GM21447 (cell line): ENCODE measurements at regions not wholly inside any gene's neighbourhood (a gene's known extent, or its start where the extent isn't known, plus 50 kb on each side); places are given as distances from the start of the nearest gene placed in this dataset.
"Not testable (repeated sequence)": the region's sequence is repeated elsewhere in the genome, so short reads cannot be mapped to it uniquely, and the experiment has no call there.

Source experiments
- ATAC-seq: cut with Tn5 transposase; IDR thresholded peaks from one replicate; pipeline ENCODE4 v1.9.1; 2021; ENCODE audit not compliant: unreplicated experiment

- no peak for ATAC-seq
These were observed 748.3 kb downstream of the MAT2B start for GRCh38 chr5:164253764-164254163.

- ATAC-seq: no peak
These were observed 750.3 kb downstream of the MAT2B start for GRCh38 chr5:164255598-164256213.

- no peak for ATAC-seq
These were observed 750.9 kb downstream of the MAT2B start for GRCh38 chr5:164256351-164256750.

DNA sequence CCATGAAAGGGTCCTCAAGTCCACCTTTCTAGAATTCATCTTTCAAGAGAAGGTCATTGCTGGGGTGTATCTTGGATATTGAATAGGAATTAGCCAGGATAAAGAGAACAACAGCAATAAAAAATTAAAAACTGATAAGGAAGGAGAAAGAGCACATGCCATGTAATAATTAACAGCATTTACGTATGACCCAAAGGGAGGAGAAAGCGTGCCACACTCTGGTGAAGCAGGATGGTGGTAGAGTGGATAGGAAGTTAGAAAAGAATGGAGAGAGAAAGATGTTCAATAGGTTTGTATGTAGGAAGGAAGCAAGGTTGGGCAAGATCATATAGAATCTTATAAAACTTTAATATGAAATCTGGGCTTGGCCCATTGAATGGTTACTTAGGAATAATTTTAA, 751.5 kb downstream of the MAT2B start:
- no peak for ATAC-seq

GRCh38 chr5:164265566-164265965, 760.1 kb downstream of the MAT2B start:
- no peak for ATAC-seq

DNA sequence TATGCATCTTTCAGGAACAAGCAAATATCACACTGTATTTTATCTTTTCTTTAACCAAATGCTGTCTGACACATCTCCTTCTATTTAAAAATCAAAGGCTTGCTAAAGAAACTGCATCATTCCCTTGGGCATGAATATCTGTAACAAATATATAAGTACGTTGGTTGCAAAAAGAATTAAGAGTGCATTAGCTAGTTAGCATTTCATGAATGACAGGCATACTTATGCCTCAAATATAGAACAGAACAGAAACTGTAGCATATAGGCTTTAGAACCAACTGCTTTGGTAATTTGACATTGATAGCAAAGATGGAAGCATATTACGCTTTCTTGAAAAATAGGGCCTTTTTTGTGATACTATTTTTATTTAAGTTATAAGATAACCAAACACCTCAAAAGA, 761.2 kb downstream of the MAT2B start:
- ATAC-seq: no peak

DNA sequence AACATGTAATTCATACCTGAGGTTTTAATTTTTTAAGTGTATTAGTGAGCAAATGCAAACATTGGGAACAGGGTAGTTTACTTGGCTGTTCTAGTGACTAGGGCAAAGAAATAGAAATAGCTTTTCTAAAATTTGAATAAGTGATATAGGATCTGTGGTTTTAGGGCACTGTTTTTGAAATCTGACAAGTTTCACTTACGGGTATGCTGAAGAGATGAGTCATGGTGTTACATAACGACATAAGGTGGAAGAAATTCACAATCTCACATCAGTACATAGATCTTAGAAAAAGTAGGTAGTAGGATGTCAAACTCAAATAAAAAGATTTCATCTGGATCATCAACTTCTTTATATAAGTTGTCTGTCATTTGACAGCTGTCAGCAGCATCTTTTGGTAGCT, 772.3 kb downstream of the MAT2B start:
- ATAC-seq: peak; percentile 66

DNA sequence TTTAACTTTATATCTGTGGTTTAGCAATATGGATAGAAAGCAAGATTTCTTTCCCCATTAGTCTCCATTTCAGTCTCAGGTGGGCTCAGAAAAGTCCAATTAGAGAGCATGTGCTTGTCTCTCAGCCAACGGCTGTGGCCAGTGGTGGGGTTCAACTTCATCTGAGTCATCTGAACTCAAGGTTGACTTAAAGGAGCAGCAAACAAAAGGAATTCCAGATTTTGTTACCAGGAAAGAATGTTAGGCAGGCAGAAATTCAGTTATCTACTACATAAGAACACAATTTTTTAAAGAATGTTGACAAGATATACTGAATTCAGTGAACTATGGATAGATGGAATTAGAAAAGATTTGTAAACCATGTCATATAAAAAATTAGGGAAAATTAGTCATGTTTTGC, 784.1 kb downstream of the MAT2B start:
- ATAC-seq: no peak

GRCh38 chr5:164296603-164297080, 791.2 kb downstream of the MAT2B start:
- ATAC-seq: no peak

DNA sequence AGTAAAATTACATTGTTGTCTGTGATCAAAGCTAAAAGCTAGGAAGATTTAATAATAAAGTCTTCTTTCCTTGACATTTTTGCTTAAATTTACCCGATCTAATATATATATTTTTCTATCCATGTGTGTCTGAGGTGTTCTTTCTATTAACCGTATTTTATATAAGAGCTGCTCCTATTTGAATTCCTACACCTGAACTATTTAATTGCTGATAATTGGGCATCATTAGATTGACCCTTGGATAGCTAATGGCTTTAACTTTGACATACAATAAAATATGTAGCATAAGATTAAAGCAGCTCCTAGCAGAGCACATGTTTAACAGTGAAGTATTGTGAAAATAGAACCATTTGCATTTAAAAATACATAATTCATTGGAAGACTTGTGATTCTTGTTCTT, 792.7 kb downstream of the MAT2B start:
- ATAC-seq: no peak

GRCh38 chr5:164300295-164300694, 794.9 kb downstream of the MAT2B start:
- ATAC-seq: no peak

DNA sequence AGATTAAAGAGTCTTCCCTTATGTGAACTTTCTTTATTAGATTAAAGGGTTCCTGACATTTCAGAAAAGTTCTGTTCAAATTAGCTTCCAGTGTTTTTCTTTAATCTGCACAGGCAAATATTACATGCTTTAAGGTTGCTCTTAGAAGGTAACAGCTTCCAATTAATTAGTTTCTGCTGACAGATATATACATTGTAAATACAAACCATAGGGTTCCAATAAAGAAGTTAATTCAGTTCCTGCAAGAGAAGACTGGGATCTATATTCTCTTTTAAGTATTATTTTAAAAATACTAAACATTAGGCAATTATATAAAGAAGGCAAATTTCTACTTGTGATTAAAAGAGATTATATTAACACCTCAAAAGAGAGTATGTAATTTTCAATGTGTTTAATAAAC, 795.7 kb downstream of the MAT2B start:
- ATAC-seq: no peak

- no peak for ATAC-seq
These were observed 796.3 kb downstream of the MAT2B start for GRCh38 chr5:164301708-164302107.

GRCh38 chr5:164302533-164303235, 797.3 kb downstream of the MAT2B start:
- ATAC-seq: no peak

DNA sequence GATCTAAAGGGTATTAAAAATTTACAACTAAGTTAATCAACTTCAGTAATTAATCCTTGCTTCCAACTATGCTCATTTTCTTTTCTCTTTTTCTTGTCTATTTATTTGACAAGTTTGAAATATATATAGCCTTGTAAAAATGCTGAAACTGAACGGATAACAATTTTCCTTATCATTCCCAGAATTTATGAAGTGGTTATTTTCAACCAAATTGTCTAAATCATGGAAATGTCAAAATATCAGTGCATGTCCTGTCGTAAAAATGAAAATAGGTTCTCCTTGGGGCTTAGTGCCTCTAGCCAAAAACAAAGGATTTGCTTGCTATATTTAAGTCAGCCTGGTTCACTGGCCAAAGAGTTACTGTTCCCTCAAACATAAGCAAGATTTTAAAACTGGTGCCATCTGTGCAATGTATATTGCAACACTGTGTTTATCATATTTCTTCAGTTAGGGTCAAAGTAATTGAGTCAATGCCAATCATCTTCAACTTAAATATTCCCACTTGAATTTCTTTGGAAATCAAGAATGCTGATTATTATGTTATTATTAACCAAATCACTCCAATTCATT, 798.3 kb downstream of the MAT2B start:
- no peak for ATAC-seq

DNA sequence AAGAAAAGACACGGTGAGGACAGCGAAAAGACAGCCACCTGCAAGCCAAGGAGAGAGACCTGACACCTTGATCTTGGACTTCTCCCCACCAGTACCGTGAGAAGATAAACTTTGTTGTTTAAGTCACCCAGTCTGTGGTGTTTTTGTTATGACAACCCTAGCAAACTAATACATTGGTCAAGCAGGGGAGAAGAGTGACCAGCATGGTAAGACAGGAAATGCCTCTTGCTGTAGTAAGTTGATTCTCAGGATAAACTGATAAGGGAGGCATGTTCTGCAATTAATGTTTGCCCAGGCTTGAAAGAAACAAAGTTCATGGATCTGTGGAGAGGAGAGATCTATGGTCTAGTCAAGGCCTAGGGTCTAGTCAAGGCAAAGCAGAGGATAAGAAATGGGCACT, 801.2 kb downstream of the MAT2B start:
- no peak for ATAC-seq

DNA sequence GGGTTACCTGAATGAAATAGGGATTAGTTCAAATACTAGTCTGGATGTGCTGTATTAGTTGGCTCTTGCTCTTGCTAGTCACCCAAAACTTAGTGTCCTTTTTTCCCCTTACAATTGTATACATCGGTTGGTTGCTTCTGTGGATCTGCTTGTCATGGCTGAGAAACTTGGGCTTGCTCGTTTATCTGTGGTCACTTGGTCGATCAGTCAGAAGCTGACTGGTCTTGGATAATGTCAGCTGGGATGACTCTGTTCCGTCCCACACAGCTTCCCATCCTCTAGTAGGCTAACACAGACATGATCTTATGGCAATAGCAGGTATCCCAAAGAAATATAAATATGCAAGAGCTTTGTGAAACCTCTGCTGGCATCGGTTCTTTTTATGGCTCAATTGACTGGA, 807.4 kb downstream of the MAT2B start:
- no peak for ATAC-seq

- no peak for ATAC-seq
These were observed 812.3 kb downstream of the MAT2B start for GRCh38 chr5:164317676-164318075.

DNA sequence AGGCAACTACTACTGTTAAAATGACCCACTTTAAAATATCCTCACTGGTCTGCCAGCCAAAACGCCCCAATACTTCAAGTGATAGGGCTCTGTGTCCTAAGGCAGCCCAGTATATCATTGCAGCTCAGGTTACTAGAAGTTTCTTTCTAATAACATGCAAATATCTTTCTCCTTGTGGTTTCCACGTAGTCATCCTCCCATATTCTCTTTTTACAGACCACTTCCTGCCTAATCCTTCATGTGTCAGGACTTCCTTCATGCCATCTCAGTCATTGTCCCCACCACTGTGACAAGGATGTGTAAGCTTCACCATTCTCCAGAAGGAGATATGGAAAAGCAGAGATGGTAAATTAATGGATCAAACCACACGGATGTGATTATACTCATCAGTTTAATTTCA, 813.7 kb downstream of the MAT2B start:
- no peak for ATAC-seq

- ATAC-seq: no peak
These were observed 818.8 kb downstream of the MAT2B start for GRCh38 chr5:164324239-164324638.

DNA sequence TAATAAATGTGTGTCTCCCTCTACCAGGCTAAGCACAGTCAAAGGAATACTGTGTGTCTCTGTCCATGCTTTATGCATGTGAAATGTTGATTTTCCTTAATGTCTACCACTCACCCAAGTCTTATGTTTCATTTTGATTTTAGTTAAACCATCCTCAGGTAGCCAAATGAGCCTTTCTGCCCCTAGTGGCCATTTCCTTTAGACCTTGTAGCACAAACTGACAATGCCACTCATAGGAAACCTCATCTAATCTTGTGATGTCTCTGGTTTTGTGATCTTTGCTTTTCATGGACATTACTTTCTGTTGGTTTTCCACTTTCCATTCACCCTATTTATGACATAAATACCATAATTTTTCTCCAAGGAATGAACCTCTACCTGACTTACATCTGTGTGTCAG, 820.8 kb downstream of the MAT2B start:
- ATAC-seq: peak; percentile 57

- ATAC-seq: not testable (repeated sequence)
These were observed 821.7 kb downstream of the MAT2B start for GRCh38 chr5:164327166-164327565.
